ENCODE measurements at regions not wholly inside any gene's neighbourhood (a gene's known extent, or its start where the extent isn't known, plus 50 kb on each side); places are given as distances from the start of the nearest gene placed in this dataset.
"Not testable (repeated sequence)": the region's sequence is repeated elsewhere in the genome, so short reads cannot be mapped to it uniquely, and the experiment has no call there.

DNA sequence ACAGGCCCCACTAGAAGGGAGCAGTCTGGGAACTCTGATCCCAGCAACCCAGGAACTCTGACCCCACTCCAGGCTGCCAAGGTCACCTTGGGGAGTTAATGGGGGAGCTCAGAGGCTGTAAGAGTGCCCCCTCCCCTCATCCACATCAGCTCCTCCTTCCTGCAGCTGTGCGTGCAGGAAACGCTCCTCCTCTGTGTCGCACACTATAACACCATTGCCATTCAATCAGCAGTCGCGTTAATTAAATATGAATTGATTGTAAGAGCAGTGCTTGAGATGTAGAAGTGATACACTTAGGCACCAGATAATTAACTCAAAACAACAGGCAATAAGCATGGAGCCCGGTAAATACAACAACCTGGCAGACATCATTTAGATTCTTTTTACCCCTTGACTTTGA is 205.7 kb downstream of the MATN1 start:
- H3K36me3 ChIP-seq (ENCODE audit: control insufficient read depth, insufficient read depth, low read length); H3K27ac ChIP-seq (ENCODE audit: low read depth, low read length); H3K9ac ChIP-seq (ENCODE audit: low read length); H3K4me3 ChIP-seq (ENCODE audit: low read length); H3K4me1 ChIP-seq (ENCODE audit: control insufficient read depth, insufficient read depth, low read length); H3K27me3 ChIP-seq (ENCODE audit: control insufficient read depth, insufficient read depth, low read length): not testable (repeated sequence)

DNA sequence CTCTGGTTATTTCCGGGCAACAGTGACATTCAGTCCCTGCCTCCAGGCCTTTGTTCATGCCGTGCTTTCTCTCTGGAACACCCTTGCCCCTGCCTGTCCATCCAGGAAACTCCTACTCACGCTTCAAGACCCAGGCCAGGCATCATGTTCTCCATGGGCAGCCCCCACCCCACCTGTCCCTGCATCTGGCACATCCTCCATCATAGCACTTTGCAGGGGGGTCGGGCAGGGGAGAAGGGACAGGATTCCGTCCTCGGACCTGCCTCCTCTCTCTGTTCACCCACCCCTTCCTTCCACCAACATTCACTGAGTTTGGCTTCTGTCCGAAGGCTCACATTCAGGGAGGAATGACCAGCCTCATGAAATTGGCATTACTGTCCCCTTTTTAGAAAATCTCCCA is 206.1 kb downstream of the MATN1 start:
- not testable (repeated sequence) for H3K4me3 ChIP-seq (ENCODE audit: low read length); H3K36me3 ChIP-seq (ENCODE audit: control insufficient read depth, insufficient read depth, low read length); H3K27ac ChIP-seq (ENCODE audit: low read depth, low read length); H3K27me3 ChIP-seq (ENCODE audit: control insufficient read depth, insufficient read depth, low read length); H3K9ac ChIP-seq (ENCODE audit: low read length); H3K4me1 ChIP-seq (ENCODE audit: control insufficient read depth, insufficient read depth, low read length)

DNA sequence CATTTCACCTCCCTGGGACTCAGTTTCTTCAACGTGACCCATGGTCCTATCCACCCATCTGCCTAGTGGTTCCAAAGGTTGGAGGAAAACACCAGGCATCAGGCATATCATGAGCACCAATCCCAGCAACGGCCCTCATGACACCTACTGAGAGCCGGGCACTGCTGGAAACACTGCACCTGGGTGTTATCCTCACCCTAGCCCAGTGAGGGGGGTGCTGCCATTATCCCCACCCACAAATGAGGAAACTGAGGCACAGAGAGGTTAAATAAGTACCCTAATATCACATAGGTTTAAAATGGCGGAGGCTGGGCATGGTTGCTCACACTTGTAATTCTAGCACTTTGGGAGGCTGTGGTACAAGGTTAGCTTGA is 206.9 kb downstream of the MATN1 start:
- Histone ChIP-seq H3K27me3 (ENCODE audit: control insufficient read depth, insufficient read depth, low read length) (no peaks in the 10 kb centered on the region), H3K4me3 (ENCODE audit: low read length) (no peak overlapping the region)

DNA sequence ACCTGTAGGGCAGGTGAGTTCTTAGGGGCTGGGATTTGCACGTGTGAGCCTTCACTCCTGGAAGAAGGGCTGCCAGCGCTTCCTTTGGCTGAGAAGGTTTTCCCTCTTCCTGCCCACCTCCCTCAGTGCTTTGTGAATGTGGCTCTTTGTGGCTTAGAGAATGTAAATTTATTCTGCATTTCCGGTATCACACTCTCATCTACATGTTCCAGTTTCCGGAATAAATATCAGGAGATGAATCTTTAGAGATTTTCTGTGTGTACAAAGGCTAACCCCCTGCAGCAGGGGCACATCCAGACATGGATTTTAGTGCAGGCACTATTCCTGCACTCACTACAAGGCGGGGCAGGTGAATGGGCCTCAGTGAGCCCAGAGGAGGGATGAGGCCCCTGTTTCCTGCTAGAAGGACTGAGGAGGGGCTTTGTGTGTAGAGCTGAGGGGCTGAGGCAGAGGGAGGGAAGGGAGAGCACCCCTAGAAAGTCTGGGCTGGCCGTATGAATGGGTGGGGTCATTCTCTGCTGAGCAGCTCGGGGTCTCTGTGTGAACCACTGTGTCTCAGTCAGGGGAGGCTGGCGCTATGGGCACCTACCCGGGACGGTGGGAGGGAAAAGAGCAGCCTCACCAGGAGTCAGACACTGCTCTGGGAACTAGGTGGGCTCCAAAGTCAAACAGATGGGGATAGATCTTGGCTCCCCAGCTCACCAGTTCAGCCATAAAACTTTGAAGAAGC is 207.5 kb downstream of the MATN1 start:
- Histone ChIP-seq H3K27me3 (ENCODE audit: control insufficient read depth, insufficient read depth, low read length) (no peaks in the 10 kb centered on the region), H3K27ac (ENCODE audit: low read depth, low read length) (no peak overlapping the region), H3K36me3 (ENCODE audit: control insufficient read depth, insufficient read depth, low read length) (no peaks in the 10 kb centered on the region), H3K4me1 (ENCODE audit: control insufficient read depth, insufficient read depth, low read length) (no peaks in the 10 kb centered on the region), H3K4me3 (ENCODE audit: low read length) (no peak overlapping the region), H3K9ac (ENCODE audit: low read length) (no peak overlapping the region)

More for the DNA sequence above, 206.9 kb downstream of the MATN1 start:
- H3K4me1 ChIP-seq (ENCODE audit: control insufficient read depth, insufficient read depth, low read length): no peaks in the 10 kb centered on the region
- H3K36me3 ChIP-seq (ENCODE audit: control insufficient read depth, insufficient read depth, low read length): no peaks in the 10 kb centered on the region
- H3K9ac ChIP-seq (ENCODE audit: low read length): no peak overlapping the region
- H3K27ac ChIP-seq (ENCODE audit: low read depth, low read length): no peak overlapping the region

DNA sequence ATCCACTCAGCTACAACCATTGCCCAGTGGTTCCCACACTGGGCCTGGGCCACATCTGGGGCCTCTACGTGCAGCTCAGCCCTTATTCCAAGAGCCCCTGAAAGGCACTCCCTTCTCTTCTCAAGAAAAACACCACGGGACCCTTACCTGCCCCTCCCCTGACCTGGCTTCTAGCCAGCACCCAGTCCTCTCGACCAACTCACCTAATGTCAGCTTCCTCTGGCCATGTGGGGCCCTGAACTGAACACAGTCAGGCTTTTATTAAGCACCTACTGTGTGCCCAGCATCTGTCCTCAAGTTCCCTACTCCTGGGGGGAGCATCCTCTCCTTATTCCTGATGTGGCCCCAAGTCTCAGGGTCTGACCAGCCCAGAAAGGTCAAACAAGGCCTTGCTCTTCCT is 208.4 kb downstream of the MATN1 start:
- no peak overlapping the region for H3K27ac ChIP-seq (ENCODE audit: low read depth, low read length)
- no peaks in the 10 kb centered on the region for H3K36me3 ChIP-seq (ENCODE audit: control insufficient read depth, insufficient read depth, low read length)
- no peaks in the 10 kb centered on the region for H3K27me3 ChIP-seq (ENCODE audit: control insufficient read depth, insufficient read depth, low read length)
- no peak overlapping the region for H3K9ac ChIP-seq (ENCODE audit: low read length)
- H3K4me3 ChIP-seq (ENCODE audit: low read length): no peak overlapping the region
- H3K4me1 ChIP-seq (ENCODE audit: control insufficient read depth, insufficient read depth, low read length): no peaks in the 10 kb centered on the region

DNA sequence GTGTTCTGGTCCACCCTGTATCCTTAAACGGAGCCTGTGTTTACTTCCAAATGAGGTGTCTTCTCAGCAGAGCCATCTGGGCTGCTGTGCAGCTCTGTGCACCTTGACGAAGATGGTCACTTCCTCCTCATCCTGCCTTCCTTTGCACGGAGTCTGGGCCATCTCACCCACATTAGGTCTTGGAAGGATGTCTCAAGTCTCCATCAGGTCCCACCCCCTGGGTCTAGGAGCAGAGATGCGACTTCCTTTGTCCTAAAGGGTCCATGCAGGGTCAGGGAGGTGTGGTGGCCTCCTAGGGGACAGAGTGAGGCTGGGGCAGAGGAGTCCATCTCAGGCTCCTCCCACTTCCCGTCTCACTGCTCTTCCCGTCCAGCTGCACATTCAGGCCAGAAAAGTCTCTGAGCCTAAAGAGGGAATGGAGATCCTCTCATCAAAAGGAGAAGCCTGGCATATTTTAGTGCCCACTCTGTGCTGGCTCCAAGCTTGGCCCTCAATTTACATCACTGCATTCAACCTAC is 209.2 kb downstream of the MATN1 start:
- H3K36me3 ChIP-seq (ENCODE audit: control insufficient read depth, insufficient read depth, low read length): no peaks in the 10 kb centered on the region
- no peak overlapping the region for H3K9ac ChIP-seq (ENCODE audit: low read length)
- no peak overlapping the region for H3K27ac ChIP-seq (ENCODE audit: low read depth, low read length)
- H3K4me3 ChIP-seq (ENCODE audit: low read length): no peak overlapping the region
- H3K27me3 ChIP-seq (ENCODE audit: control insufficient read depth, insufficient read depth, low read length): no peaks in the 10 kb centered on the region
- no peaks in the 10 kb centered on the region for H3K4me1 ChIP-seq (ENCODE audit: control insufficient read depth, insufficient read depth, low read length)

DNA sequence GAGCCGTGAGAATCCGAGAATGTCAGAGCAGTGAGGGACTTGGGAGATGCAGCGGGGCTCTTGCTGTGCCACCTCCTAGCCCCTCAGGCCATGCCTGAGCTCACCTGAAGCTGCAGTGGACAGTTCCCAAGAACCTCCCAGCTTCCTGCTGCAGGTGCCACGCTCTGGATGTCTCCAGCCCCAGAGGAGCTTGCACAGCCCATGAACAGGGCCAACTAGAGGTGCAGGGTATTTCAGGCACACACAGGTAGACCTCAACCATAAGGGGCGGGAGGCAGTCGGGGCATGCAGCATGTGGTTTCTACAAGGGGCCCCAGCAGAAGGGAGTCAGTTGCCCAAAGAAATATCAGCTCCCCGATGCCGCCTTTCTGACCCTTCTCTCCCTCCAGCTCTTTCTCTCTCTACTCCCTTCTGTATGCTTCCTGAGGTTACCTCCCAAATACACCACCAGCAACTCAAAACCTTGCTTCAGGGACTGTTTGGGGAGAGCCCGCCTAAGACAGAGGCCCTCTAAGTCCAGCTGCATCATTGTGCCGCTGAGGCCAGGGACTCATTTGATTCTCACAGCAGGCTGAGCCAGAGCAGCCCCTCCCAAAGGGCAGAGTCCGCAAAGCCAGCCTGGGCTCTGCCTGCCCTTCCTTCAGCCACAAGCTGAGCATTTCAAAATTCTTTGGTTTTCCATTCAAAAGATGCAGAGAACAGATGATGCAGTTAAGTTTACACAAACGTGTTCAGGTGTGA is 209.8 kb downstream of the MATN1 start:
- Histone ChIP-seq H3K27me3 (ENCODE audit: control insufficient read depth, insufficient read depth, low read length) (no peaks in the 10 kb centered on the region), H3K4me1 (ENCODE audit: control insufficient read depth, insufficient read depth, low read length) (no peaks in the 10 kb centered on the region), H3K9ac (ENCODE audit: low read length) (no peak overlapping the region), H3K27ac (ENCODE audit: low read depth, low read length) (no peak overlapping the region), H3K36me3 (ENCODE audit: control insufficient read depth, insufficient read depth, low read length) (no peaks in the 10 kb centered on the region), H3K4me3 (ENCODE audit: low read length) (no peak overlapping the region)

DNA sequence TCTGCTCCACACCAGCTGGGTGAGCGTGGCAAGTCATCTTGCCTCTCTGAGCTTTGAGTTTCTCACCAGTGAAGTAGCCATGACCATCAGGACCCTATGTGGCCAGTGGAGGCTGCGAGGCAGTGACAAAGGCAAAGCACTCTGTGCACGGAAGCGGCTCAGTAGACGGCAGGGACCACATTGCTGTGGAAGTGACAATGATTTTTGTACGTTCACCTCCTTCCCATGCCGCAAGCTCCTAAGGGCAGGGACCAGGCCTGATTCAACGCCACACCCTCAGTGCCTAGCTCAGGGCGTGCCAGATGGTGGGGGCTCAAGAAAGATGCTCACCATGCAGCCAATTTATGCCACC is 210.5 kb downstream of the MATN1 start:
- Histone ChIP-seq H3K4me1 (ENCODE audit: control insufficient read depth, insufficient read depth, low read length) (no peaks in the 10 kb centered on the region), H3K27me3 (ENCODE audit: control insufficient read depth, insufficient read depth, low read length) (no peaks in the 10 kb centered on the region), H3K9ac (ENCODE audit: low read length) (no peak overlapping the region), H3K36me3 (ENCODE audit: control insufficient read depth, insufficient read depth, low read length) (no peaks in the 10 kb centered on the region), H3K27ac (ENCODE audit: low read depth, low read length) (no peak overlapping the region), H3K4me3 (ENCODE audit: low read length) (no peak overlapping the region)

DNA sequence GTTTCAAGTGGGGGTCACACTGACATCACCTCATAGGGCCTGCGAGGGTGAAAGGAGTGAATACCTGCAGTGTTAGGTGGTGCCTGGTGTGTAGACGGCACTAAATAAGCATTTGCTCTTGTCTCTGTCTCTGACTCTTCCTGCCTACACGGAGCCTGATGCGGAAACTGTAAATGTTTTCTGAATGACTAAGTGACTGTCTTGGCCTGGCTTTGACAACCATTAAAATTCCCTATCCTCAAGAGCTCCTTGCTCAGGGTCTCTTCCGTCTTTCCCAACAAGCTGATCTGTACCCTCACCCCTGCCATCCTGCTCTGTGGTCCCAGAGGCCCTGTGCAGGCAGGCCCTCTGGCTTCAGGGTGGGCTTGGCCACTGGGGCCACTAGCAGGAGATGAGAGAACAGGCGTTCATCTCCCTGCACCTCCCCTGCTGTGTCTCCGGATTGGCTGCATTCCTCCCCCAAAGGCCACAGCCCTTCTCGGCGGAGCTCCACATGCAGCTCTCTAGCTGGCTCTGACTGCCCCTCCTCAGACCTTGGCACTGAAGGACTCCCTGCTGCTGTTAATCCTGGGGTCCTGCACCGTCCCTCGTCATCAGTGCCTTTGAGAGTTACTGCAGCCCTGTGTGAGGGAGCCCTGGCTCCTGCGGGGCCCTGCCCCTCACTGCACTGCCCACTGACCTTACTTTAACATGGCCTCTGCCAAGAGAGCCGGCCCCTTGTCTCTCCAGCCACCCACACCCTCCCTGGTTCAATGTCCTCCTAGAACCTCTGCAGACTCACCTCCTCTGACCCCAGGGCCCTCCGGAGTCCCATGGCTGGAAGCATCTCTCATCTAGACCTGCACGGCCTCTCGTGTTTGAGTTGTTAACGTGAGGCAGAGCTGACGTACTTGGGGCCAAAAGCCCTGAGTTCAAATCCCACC is 211.1 kb downstream of the MATN1 start:
- Histone ChIP-seq H3K27me3 (ENCODE audit: control insufficient read depth, insufficient read depth, low read length) (no peaks in the 10 kb centered on the region), H3K27ac (ENCODE audit: low read depth, low read length) (no peak overlapping the region)

DNA sequence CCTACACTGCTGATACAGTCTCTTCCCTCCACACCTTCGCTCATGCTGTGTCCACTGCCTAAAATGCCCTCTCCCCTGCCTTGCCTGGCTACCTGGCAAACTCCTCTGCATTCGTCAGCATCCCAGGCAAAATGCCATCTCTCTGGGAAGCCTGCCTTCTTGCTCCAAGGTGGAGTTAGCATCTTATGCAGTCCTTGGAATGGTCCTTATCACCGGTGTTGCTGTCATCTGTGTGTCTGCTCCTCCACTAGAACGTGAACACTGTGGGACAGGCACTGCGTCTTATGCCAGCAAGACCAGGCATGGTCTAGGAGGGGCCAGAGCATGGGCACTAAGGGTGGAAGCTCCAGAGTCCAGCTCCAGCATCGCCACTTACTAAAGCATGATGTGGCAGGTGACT is 211.8 kb downstream of the MATN1 start:
- Histone ChIP-seq H3K4me3 (ENCODE audit: low read length) (no peak overlapping the region), H3K27ac (ENCODE audit: low read depth, low read length) (no peak overlapping the region), H3K27me3 (ENCODE audit: control insufficient read depth, insufficient read depth, low read length) (no peaks in the 10 kb centered on the region)

More for the DNA sequence above, 211.1 kb downstream of the MATN1 start:
- Histone ChIP-seq H3K9ac (ENCODE audit: low read length) (no peak overlapping the region), H3K4me3 (ENCODE audit: low read length) (no peak overlapping the region), H3K4me1 (ENCODE audit: control insufficient read depth, insufficient read depth, low read length) (no peaks in the 10 kb centered on the region), H3K36me3 (ENCODE audit: control insufficient read depth, insufficient read depth, low read length) (no peaks in the 10 kb centered on the region)

DNA sequence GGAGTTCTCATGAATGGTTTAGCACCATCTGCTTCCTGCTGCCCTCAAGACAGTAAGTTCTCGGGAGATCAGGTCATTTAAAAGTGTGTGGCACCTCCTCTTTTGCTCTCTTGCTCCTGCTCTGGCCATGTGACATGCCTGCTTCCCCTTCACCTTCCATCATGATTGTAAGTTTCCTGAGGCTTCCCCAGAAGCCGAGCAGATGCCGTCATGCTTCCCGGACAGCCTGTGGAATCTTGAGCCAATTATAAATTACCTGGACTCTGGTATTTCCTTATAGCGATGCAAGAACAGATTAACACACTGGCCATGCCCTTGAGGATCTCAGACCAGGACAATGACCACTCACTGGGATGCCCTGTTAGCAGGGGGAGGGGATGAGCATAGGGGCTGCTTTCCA is 212.3 kb downstream of the MATN1 start:
- Histone ChIP-seq H3K4me3 (ENCODE audit: low read length) (no peak overlapping the region), H3K27ac (ENCODE audit: low read depth, low read length) (no peak overlapping the region), H3K9ac (ENCODE audit: low read length) (no peak overlapping the region), H3K36me3 (ENCODE audit: control insufficient read depth, insufficient read depth, low read length) (no peaks in the 10 kb centered on the region), H3K27me3 (ENCODE audit: control insufficient read depth, insufficient read depth, low read length) (no peaks in the 10 kb centered on the region), H3K4me1 (ENCODE audit: control insufficient read depth, insufficient read depth, low read length) (no peaks in the 10 kb centered on the region)

More for the DNA sequence above, 211.8 kb downstream of the MATN1 start:
- Histone ChIP-seq H3K9ac (ENCODE audit: low read length) (no peak overlapping the region), H3K4me1 (ENCODE audit: control insufficient read depth, insufficient read depth, low read length) (no peaks in the 10 kb centered on the region), H3K36me3 (ENCODE audit: control insufficient read depth, insufficient read depth, low read length) (no peaks in the 10 kb centered on the region)

DNA sequence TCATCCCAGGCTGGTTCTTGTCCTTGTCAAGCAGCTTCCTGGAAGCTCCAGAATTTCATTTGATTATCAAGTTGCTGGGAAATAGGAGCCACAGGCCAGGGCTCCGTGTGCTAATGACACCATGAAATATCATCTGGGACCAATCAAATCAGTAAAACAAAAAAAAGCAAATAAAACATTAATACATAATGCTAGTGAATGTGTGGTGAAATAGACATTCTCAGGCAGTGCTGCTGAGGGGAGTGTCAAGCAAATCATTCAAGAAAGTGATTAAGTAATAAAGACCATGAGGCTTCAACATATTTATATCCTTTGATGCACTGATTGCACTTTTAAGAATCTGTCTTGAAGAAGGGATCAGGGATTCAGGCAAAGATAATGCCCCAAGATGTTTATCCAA is 213.7 kb downstream of the MATN1 start:
- H3K27me3 ChIP-seq (ENCODE audit: control insufficient read depth, insufficient read depth, low read length): no peaks in the 10 kb centered on the region
- H3K4me1 ChIP-seq (ENCODE audit: control insufficient read depth, insufficient read depth, low read length): no peaks in the 10 kb centered on the region
- no peak overlapping the region for H3K27ac ChIP-seq (ENCODE audit: low read depth, low read length)
- H3K4me3 ChIP-seq (ENCODE audit: low read length): no peak overlapping the region
- no peaks in the 10 kb centered on the region for H3K36me3 ChIP-seq (ENCODE audit: control insufficient read depth, insufficient read depth, low read length)
- H3K9ac ChIP-seq (ENCODE audit: low read length): no peak overlapping the region
